ENCODE measurements at regions not wholly inside any gene's neighbourhood (a gene's known extent, or its start where the extent isn't known, plus 50 kb on each side); places are given as distances from the start of the nearest gene placed in this dataset.
"Not testable (repeated sequence)": the region's sequence is repeated elsewhere in the genome, so short reads cannot be mapped to it uniquely, and the experiment has no call there.

DNA sequence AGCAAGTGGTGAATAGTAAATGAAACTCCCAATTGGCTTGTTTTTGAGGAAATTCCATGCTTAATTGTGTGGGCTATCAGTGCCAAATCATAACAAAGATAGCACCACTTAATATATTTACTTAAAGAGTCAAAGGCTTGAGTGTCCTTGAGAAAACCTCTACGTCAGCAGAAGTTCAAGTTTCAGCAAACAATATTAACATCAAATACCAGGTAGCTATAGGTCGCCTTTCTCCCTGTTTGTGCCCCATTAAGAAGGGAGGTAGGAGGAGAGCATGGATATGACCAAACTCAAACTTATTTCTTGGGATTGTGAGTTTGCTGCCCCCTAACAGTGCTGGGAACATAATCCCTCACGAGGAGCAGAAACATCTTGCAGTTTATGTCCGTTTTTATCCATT lies 105.6 kb upstream of the SYN3 start:
- Histone ChIP-seq H3K27me3 (ENCODE audit: control insufficient read depth, insufficient read depth, low read length) (no peaks in the 10 kb centered on the region), H3K36me3 (replicated peaks; ENCODE audit: control insufficient read depth, insufficient read depth, low read length) (no peaks in the 10 kb centered on the region), H3K4me3 (ENCODE audit: insufficient read depth, low read depth, low read length) (no peak overlapping the region)
- DNase-seq = peak; percentile 10

DNA sequence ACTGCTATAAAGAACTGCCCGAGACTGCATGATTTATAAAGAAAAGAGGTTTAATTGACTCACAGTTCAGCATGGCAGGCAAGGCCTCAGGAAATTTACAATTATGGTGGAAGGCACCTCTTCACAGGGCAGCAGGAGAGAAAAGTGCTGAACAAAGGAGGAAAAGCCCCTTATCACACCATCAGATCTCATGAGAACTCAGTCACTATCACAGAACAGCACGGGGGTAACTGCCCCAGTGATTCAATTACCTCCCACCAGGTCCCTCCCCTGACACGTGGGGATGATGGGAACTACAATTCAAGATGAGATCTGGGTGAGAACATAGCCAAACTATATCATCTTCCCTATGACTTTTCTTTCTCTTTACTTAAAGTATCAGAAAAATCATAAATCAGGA lies 104.0 kb upstream of the SYN3 start:
- Histone ChIP-seq H3K27me3 (ENCODE audit: control insufficient read depth, insufficient read depth, low read length) (no peaks in the 10 kb centered on the region), H3K36me3 (replicated peaks; ENCODE audit: control insufficient read depth, insufficient read depth, low read length) (no peaks in the 10 kb centered on the region), H3K4me3 (ENCODE audit: insufficient read depth, low read depth, low read length) (no peak overlapping the region)
- no peak for DNase-seq

DNA sequence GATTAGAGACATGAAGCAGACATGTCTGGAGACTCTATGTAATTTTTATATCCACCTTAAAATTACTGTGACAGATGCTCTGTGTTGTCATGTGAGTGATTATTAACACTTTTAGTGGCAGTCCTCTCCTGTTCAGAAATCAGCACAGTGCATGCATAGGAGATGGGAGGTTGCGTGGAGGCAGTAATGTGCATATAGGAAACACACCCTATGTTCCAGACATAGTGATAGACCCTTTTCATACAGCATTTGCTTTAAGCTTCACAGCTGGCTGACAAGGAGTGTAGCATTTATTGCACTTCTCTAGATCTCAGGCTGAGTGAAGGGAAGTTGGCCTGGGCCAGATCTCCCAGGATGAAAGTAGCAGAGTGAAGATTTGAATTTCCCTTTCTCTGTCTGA lies 102.3 kb upstream of the SYN3 start:
- DNase-seq = no peak
- no peaks in the 10 kb centered on the region for H3K27me3 ChIP-seq (ENCODE audit: control insufficient read depth, insufficient read depth, low read length)

DNA sequence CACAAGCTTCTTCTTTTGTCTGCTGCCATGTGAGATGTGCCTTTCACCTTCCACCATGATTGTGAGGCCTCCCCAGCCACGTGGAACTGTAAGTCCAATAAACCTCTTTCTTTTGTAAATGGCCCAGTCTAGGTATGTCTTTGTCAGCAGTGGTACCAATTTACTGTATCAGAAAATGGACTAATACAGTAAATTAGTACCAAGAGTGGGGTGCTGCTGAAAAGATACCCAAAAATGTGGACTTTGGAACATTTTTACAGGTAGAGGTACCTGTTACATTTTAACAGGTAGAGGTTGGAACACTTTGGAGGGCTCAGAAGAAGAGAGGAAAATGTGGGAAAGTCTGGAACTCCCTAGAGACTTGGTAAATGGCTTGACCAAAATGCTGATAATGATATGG lies 96.8 kb upstream of the SYN3 start:
- H3K27me3 ChIP-seq (ENCODE audit: control insufficient read depth, insufficient read depth, low read length); H3K36me3 ChIP-seq (replicated peaks; ENCODE audit: control insufficient read depth, insufficient read depth, low read length); DNase-seq; H3K4me3 ChIP-seq (ENCODE audit: insufficient read depth, low read depth, low read length): not testable (repeated sequence)

More for the DNA sequence above, 102.3 kb upstream of the SYN3 start:
- Histone ChIP-seq H3K4me3 (ENCODE audit: insufficient read depth, low read depth, low read length) (no peak overlapping the region), H3K36me3 (replicated peaks; ENCODE audit: control insufficient read depth, insufficient read depth, low read length) (no peaks in the 10 kb centered on the region)

DNA sequence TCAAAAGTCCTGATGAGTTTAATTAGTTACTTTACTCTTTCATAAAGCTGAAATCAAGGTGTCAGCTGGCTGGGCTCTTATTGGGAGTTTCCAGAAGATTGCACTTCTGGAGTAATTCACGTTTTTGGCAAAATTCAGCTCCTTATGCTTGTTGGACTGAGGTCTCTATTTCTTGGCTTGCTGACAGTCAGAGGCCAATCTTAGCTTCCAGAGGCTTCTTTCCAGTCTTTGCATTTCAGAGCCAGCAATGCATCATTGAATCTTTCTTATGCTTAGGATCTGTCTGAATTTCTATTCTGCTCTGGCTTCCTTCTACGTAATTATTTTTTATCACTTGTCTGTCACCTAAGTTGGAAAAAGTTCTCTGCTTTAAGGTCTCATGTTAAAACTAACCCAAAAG lies 91.4 kb upstream of the SYN3 start:
- no peak overlapping the region for H3K4me3 ChIP-seq (ENCODE audit: insufficient read depth, low read depth, low read length)
- no peaks in the 10 kb centered on the region for H3K27me3 ChIP-seq (ENCODE audit: control insufficient read depth, insufficient read depth, low read length)
- no peak for DNase-seq
- no peaks in the 10 kb centered on the region for H3K36me3 ChIP-seq (replicated peaks; ENCODE audit: control insufficient read depth, insufficient read depth, low read length)

DNA sequence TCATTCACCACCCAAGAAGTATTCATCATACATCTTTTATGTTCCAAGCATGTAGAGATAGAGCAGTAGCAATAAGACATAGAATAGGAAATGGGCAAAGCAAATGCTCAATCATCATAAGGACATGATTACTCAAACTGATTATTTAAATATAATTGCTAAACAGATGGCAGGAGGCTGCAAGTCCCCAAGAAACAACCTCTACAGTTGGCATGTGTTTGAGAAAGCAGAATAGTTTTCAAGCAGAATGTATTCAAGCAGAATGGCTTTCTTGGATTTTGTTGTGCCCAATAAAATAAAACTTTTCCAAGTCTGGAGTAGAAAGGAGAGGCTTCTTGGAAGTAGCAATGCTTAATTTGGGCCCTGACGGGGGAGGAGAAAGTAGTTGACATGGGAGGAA lies 86.5 kb upstream of the SYN3 start:
- Histone ChIP-seq H3K36me3 (replicated peaks; ENCODE audit: control insufficient read depth, insufficient read depth, low read length) (no peaks in the 10 kb centered on the region), H3K4me3 (ENCODE audit: insufficient read depth, low read depth, low read length) (no peak overlapping the region), H3K27me3 (ENCODE audit: control insufficient read depth, insufficient read depth, low read length) (no peaks in the 10 kb centered on the region)
- no peak for DNase-seq

DNA sequence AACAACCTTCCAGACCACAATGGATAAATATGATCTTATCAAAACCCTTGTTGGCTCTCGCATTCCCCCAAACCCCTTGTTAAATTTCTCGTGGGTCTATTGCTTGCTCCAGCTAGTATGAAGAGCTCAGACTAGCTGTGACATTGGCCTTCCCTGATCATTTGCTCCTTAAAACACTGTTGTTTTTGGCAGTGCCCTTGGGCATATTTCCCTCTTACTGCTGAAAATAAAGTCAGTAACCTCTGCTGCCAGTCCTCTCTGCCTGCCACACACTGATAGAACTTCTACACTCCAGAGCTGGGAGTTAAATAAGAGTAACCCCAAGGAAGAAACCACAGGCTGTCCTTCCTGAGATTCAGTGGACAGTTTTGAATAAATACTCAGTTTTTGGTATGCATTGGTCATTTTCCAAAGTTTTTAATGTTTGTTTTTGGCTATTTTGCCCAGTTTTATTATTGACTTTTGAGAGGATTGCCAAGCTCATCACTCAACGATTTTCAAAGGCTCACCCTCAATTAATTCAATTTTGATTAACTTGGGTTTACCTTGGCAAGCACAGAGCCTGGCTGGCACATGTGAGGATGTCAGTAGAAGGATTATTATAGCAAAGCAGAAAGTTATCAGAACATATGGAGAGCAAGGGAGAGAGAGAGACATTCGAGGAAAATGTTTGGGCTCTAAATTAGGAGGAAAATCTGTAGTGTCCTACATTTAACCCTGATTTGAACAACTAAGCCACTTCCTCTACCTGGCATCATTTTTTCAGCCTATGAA lies 84.3 kb upstream of the SYN3 start:
- H3K4me3 ChIP-seq (ENCODE audit: insufficient read depth, low read depth, low read length) = no peak overlapping the region
- no peaks in the 10 kb centered on the region for H3K36me3 ChIP-seq (replicated peaks; ENCODE audit: control insufficient read depth, insufficient read depth, low read length)
- H3K27me3 ChIP-seq (ENCODE audit: control insufficient read depth, insufficient read depth, low read length) = no peaks in the 10 kb centered on the region
- DNase-seq = no peak

DNA sequence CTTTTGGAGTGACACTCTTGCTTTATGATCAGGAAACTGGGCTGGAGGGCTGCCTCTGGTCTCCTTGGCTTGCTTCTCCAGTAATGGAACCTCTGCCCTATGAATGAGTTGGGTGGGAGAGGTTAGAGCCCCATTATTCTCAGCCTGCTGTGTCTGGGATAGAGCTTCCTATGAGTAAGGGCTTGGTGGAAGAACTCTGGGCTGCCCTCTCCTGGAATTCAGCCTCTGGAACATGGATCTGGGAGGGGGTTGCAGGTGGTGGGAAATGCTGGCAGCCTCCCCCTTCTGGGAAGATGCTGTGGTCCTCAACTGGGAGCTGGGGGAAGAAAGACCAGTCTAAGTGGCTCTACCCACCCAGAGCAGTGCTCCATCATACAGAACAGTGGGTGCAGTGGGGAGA lies 81.8 kb upstream of the SYN3 start:
- Histone ChIP-seq H3K4me3 (ENCODE audit: insufficient read depth, low read depth, low read length) (no peak overlapping the region), H3K36me3 (replicated peaks; ENCODE audit: control insufficient read depth, insufficient read depth, low read length) (no peaks in the 10 kb centered on the region), H3K27me3 (ENCODE audit: control insufficient read depth, insufficient read depth, low read length) (no peaks in the 10 kb centered on the region)
- DNase-seq = peak; percentile 40

DNA sequence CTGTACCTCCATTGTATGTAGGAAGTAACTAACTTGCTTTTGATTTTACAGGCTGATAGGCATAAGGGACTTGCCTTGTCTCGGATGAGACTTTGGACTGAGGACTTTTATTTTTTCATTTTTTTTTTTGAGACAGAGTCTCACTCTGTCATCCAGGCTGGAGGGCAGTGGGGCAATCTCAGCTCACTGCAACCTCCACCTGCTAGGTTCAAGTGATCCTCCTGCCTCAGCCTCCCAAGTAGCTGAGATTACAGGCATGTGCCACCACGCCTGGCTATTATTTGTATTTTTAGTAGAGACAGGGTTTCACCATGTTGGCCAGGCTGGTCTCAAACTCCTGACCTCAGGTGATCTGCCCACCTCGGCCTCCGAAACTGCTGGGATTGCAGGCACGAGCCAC lies 80.2 kb upstream of the SYN3 start:
- not testable (repeated sequence) for DNase-seq; H3K36me3 ChIP-seq (replicated peaks; ENCODE audit: control insufficient read depth, insufficient read depth, low read length); H3K27me3 ChIP-seq (ENCODE audit: control insufficient read depth, insufficient read depth, low read length); H3K4me3 ChIP-seq (ENCODE audit: insufficient read depth, low read depth, low read length)

DNA sequence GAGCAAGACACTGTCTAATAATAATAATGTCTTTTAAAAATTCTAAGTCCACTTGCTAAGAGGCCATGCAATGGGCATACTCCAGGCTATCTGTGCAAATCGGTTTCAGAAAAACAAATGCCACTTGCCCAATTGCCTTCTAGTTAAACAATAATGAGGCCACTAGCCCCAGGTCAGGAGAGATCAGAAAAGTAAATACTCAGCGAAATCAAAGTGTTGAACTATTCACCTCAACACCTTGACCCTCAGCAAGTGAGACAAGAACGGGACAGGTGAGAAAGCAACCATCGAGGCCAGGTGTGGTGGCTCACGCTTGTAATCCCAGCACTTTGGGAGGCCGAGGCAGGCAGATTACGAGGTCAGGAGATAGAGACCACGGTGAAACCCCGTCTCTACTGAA lies 72.3 kb upstream of the SYN3 start:
- no peak for DNase-seq
- Histone ChIP-seq H3K27me3 (ENCODE audit: control insufficient read depth, insufficient read depth, low read length) (no peaks in the 10 kb centered on the region), H3K4me3 (ENCODE audit: insufficient read depth, low read depth, low read length) (no peak overlapping the region), H3K36me3 (replicated peaks; ENCODE audit: control insufficient read depth, insufficient read depth, low read length) (no peaks in the 10 kb centered on the region)

DNA sequence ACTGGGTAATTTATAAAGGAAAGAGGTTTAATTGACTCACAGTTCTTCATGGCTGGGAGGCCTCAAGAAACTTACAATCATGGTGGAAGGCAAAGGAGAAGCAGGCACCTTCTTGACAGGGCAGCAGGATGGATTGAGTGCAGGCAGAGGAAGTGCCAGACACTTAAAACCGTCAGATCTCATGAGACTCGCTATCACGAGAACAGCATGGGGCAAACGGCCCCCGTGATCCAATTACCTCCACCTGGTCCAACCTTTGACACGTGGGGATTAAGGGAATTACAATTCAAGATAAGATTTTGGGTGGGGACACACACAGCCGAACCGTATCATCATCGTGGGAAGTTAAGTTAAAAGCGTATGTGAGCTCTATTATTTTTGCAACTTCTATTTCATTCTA lies 71.4 kb upstream of the SYN3 start:
- no peak overlapping the region for H3K4me3 ChIP-seq (ENCODE audit: insufficient read depth, low read depth, low read length)
- no peaks in the 10 kb centered on the region for H3K27me3 ChIP-seq (ENCODE audit: control insufficient read depth, insufficient read depth, low read length)
- H3K36me3 ChIP-seq (replicated peaks; ENCODE audit: control insufficient read depth, insufficient read depth, low read length) = no peaks in the 10 kb centered on the region
- DNase-seq = no peak

DNA sequence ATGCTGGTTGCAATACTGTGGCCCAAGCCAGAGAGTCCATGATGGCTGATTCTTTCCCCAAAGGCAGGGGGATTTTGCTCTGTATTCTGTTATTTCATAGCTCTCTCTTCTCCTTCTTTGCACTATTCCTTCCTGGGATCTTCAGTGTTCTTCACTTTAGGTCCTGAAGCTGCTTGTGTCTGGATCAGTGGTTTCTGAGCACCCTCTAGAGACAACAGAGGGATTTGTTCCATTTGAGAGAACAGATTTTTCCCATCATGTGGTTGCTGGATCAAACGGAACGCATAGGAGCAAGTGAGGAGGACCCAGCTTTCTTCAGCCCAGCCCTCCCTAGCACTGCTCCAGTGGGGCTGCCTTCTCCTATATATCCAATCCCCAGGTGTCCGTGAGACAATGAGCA lies 68.7 kb upstream of the SYN3 start:
- DNase-seq = peak; percentile 69
- Histone ChIP-seq H3K36me3 (replicated peaks; ENCODE audit: control insufficient read depth, insufficient read depth, low read length) (no peaks in the 10 kb centered on the region), H3K4me3 (ENCODE audit: insufficient read depth, low read depth, low read length) (no peak overlapping the region), H3K27me3 (ENCODE audit: control insufficient read depth, insufficient read depth, low read length) (no peaks in the 10 kb centered on the region)

DNA sequence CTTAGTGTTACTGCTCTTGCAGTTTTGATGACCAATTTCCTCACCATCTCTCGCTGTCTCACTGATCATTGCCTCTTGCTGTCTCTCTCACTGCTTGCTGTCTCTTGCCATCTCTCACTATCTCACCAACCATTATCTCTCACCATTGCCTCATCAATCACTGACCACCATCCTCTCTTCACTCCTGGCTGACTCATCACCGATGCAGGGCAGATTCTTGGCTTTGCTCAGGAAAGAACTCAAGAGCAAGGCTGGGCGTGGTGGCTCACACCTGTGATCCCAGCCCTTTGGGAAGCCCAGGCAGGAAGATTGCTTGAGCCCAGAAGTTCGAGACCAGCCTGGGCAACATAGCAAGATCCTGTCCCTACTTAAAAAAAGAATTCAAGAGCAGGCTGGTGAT lies 66.3 kb upstream of the SYN3 start:
- no peaks in the 10 kb centered on the region for H3K36me3 ChIP-seq (replicated peaks; ENCODE audit: control insufficient read depth, insufficient read depth, low read length)
- no peaks in the 10 kb centered on the region for H3K27me3 ChIP-seq (ENCODE audit: control insufficient read depth, insufficient read depth, low read length)
- DNase-seq = no peak
- H3K4me3 ChIP-seq (ENCODE audit: insufficient read depth, low read depth, low read length) = no peak overlapping the region

DNA sequence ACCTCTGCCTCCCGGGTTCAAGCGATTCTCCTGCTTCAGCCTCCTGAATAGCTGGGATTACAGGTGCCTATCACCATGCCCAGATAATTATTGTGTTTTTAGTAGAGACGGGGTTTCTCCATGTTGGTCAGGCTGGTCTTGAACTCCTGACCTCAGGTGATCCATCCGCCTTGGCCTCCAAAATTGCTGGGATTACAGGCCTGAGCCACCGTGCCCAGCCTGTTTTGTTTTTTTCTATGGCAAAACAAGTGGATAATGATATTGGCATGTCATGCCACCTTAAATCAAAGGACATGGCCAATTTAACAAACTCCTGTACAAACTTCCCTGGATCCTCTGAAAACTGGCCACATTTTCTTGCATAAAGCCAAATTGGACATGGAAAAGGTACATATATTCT lies 64.3 kb upstream of the SYN3 start:
- not testable (repeated sequence) for DNase-seq; H3K27me3 ChIP-seq (ENCODE audit: control insufficient read depth, insufficient read depth, low read length); H3K36me3 ChIP-seq (replicated peaks; ENCODE audit: control insufficient read depth, insufficient read depth, low read length); H3K4me3 ChIP-seq (ENCODE audit: insufficient read depth, low read depth, low read length)

DNA sequence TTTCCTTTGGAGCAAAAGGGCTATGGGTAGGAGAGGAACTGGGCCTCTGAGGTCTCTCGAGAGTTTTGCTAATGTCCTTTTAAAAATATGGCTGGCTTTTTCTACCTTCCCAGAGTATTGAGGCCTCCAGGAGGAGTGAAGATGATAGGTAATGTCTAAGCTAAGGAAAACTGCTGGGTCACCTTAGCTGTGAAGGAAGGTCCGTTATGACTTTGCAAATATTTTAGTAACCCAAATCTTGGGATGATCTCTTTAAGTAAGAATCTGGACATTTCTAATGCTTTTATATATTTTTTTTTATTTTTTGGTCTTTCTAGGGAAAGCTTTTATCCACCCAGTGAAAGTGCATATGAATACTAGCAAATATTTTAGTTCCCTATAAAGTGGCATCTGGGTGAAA lies 60.9 kb upstream of the SYN3 start:
- DNase-seq = no peak
- H3K4me3 ChIP-seq (ENCODE audit: insufficient read depth, low read depth, low read length) = no peak overlapping the region
- no peaks in the 10 kb centered on the region for H3K36me3 ChIP-seq (replicated peaks; ENCODE audit: control insufficient read depth, insufficient read depth, low read length)
- no peaks in the 10 kb centered on the region for H3K27me3 ChIP-seq (ENCODE audit: control insufficient read depth, insufficient read depth, low read length)

DNA sequence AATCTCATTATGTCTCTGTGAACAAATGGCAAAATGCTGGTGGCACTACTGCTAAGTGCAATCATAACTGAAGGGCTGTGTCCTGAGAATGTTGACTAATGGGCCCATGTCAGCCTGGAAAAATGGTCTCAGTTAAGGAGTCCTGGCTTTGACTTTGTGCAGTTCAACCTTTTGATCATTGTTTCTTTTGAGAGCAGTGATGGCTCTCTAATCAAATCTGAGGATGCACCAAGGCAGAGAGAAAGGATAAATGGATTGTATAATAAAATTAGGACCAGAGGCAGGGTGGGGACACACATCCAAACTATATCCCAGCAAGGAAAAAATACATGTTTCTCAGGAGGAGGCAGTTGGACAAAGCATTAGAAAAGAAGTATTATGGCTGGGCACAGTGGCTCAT lies 59.6 kb upstream of the SYN3 start:
- Histone ChIP-seq H3K27me3 (ENCODE audit: control insufficient read depth, insufficient read depth, low read length) (no peaks in the 10 kb centered on the region), H3K4me3 (ENCODE audit: insufficient read depth, low read depth, low read length) (no peak overlapping the region)

More for the DNA sequence above, 59.6 kb upstream of the SYN3 start:
- no peaks in the 10 kb centered on the region for H3K36me3 ChIP-seq (replicated peaks; ENCODE audit: control insufficient read depth, insufficient read depth, low read length)
- no peak for DNase-seq
